Neutrophil (primary cell): ENCODE measurements at regions not wholly inside any gene's neighbourhood (a gene's known extent, or its start where the extent isn't known, plus 50 kb on each side); places are given as distances from the start of the nearest gene placed in this dataset.
"Not testable (repeated sequence)": the region's sequence is repeated elsewhere in the genome, so short reads cannot be mapped to it uniquely, and the experiment has no call there.

ENCODE experiments used
- H3K27ac ChIP-seq: fragments of 200-600 bp; sonication (generic); 2 replicates; pipeline ENCODE4 v1.5.1; 2016; ENCODE audit warnings: mild to moderate bottlenecking, moderate library complexity
- H3K27me3 ChIP-seq: fragments of 200-600 bp; sonication (generic); 2 replicates; pipeline ENCODE4 v1.6.0; 2016; ENCODE audit warnings: mild to moderate bottlenecking
- H3K36me3 ChIP-seq: fragments of 200-600 bp; sonication (generic); 2 replicates; pipeline ENCODE4 v1.5.1; 2017
- H3K4me1 ChIP-seq, 2 experiments: fragments of 200-600 bp in 1 of 2; sonication (generic) in 1 of 2; 1 replicate in 1 of 2; 2 replicates in 1 of 2; pipeline versions ENCODE4 v1.5.1 to v1.6.1; 2013 to 2016; ENCODE audit warnings: low read depth in 1 of 2, low read length in 1 of 2, mild to moderate bottlenecking in 1 of 2, moderate library complexity in 1 of 2; ENCODE audit not compliant: control insufficient read depth in 1 of 2, insufficient read depth in 1 of 2
- H3K4me3 ChIP-seq, 2 experiments: fragments of 200-600 bp in 1 of 2; sonication (generic) in 1 of 2; 1 replicate in 1 of 2; 2 replicates in 1 of 2; pipeline ENCODE4 v1.5.1; 2013 to 2016; ENCODE audit warnings: low read depth in 1 of 2, low read length in 1 of 2, mild to moderate bottlenecking in 1 of 2, moderate library complexity in 1 of 2
- H3K9me3 ChIP-seq: fragments of 200-600 bp; sonication (generic); 2 replicates; pipeline ENCODE4 v1.5.1; 2016
- CTCF ChIP-seq: fragments of 200-600 bp; sonication (generic); IDR thresholded peaks from 2 replicates; pipeline ENCODE4 v1.5.1; 2016; ENCODE audit warnings: antibody characterized with exemption

DNA sequence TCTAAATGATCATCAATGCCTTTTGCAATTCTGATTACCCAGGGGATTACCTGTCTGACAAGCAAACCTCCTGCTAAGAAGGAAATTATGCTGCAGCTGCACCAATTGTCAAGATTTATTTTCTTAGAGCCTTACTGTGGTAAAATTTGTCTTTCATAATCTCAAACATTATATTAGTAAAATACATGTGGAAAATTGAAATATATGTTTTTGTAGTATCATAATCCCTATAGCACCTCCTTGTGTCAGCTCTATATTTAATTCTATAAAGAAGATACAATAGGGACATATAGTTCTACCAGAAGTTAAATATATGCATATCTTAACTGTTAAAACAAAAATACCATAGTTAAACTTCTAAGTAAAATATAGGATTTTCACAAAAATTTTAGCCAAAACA lies 655.6 kb upstream of the PCDH10 start:
- TF ChIP-seq CTCF = no peak
- H3K4me3 ChIP-seq = no peak overlapping the region
- H3K36me3 ChIP-seq = no peaks in the 10 kb centered on the region
- no peaks in the 10 kb centered on the region for H3K27me3 ChIP-seq
- H3K4me1 ChIP-seq = no peaks in the 10 kb centered on the region
- no peaks in the 10 kb centered on the region for H3K9me3 ChIP-seq
- no peak overlapping the region for H3K27ac ChIP-seq

DNA sequence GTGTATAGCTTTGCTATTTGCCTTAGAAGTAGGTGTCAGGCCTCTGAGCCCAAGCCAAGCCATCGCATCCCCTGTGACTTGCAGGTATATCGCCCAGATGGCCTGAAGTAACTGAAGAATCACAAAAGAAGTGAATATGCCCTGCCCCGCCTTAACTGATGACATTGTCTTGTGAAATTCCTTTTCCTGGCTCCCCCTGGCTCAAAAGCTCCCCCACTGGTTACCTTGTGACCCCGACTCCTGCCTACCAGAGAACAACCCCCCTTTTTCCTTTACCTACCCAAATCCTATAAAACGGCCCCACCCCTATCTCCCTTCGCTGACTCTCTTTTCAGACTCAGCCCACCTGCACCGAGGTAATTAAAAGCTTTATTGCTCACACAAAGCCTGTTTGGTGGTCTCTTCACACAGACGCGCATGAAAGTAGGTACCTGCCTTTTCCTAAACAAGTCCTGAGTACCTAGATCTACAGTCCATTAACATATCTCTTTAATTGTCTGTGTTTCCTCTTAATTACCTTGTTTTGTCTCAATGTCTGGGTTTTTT lies 653.8 kb upstream of the PCDH10 start:
- H3K9me3 ChIP-seq, H3K27ac ChIP-seq, H3K4me3 ChIP-seq, H3K4me1 ChIP-seq, H3K27me3 ChIP-seq, H3K36me3 ChIP-seq: not testable (repeated sequence)

GRCh38 chr4:132498215-132498614 lies 650.9 kb upstream of the PCDH10 start:
- H3K27me3 ChIP-seq = no peaks in the 10 kb centered on the region
- H3K36me3 ChIP-seq = no peaks in the 10 kb centered on the region
- TF ChIP-seq CTCF = no peak
- no peak overlapping the region for H3K4me3 ChIP-seq
- no peaks in the 10 kb centered on the region for H3K4me1 ChIP-seq
- H3K27ac ChIP-seq = no peak overlapping the region
- no peaks in the 10 kb centered on the region for H3K9me3 ChIP-seq

DNA sequence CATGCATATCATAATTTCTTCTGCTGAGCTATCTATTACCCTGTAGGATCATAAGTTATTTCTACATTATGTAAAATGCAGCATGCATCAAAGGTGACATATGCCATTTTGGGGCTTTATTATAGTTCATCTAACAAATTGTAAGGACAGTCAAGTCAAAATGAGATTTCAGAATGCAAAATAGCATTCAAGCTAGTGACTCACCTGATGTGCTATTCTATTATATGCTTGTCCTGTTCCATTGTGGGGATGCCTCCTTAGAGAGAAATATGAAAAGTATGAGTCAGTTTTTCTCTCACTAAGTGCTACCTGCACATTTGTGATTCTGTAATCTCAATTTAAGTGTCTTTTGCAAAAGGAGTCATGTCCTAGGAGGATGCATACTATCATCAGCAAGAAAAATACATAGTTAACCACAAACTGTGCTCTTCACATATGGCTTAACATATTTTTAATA lies 647.0 kb upstream of the PCDH10 start:
- TF ChIP-seq CTCF = no peak
- no peak overlapping the region for H3K27ac ChIP-seq
- H3K4me3 ChIP-seq = no peak overlapping the region
- H3K9me3 ChIP-seq = no peaks in the 10 kb centered on the region
- H3K36me3 ChIP-seq = no peaks in the 10 kb centered on the region
- H3K4me1 ChIP-seq = no peaks in the 10 kb centered on the region
- H3K27me3 ChIP-seq = no peaks in the 10 kb centered on the region

DNA sequence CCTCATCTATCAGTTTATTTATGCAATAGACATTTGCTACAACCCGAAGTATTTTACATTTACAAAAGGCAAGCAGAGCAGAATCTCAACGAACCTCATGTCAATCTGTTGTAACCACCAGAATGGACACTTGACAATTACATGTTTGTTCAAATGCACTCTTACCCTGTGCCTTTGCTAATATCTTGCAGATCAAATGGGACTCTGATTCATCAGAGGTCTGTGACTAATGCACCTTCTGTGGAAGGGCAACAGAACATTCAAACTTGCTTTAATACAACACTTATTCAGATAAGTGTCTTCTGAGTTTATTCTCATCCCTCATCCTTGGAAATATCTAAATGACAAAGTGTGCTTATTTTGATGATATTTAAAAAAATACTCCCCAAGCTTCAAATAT lies 644.7 kb upstream of the PCDH10 start:
- Histone ChIP-seq H3K9me3 (no peaks in the 10 kb centered on the region), H3K27ac (no peak overlapping the region), H3K27me3 (no peaks in the 10 kb centered on the region), H3K4me3 (no peak overlapping the region), H3K4me1 (no peaks in the 10 kb centered on the region), H3K36me3 (no peaks in the 10 kb centered on the region)
- TF ChIP-seq CTCF = no peak

DNA sequence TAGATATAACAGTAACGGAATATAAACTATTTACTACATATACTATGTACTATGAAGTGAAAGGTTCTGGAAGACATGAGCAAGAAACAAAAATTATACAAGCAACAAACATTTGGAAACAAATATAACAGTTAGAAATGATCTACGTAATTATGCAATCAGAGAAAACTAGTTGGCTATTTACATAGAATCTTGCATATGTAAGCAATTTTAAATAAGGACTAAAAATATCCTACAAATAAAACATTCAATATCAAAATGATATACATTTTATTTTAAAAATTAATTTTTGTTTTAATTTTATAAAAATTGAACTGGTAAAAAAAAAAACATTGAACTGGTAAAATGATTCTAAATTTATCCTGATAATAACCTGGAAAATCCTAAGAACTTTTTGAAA lies 642.5 kb upstream of the PCDH10 start:
- no peak for TF ChIP-seq CTCF
- no peaks in the 10 kb centered on the region for H3K4me1 ChIP-seq
- H3K9me3 ChIP-seq = no peaks in the 10 kb centered on the region
- no peak overlapping the region for H3K27ac ChIP-seq
- H3K4me3 ChIP-seq = no peak overlapping the region
- no peaks in the 10 kb centered on the region for H3K27me3 ChIP-seq
- H3K36me3 ChIP-seq = no peaks in the 10 kb centered on the region
